ENCODE measurements at regions not wholly inside any gene's neighbourhood (a gene's known extent, or its start where the extent isn't known, plus 50 kb on each side); places are given as distances from the start of the nearest gene placed in this dataset.

GRCh38 chr17:14923981-14924380, 341.1 kb downstream of the PMP22 start:
- Histone ChIP-seq H3K27ac (ENCODE audit: low read length) (no peak overlapping the region), H2AFZ (ENCODE audit: low read length) (no peak overlapping the region), H3K4me1 (ENCODE audit: low read length) (no peaks in the 10 kb centered on the region), H3K9me2 (replicated peaks; ENCODE audit: insufficient read depth, low read length) (no peaks in the 10 kb centered on the region), H3K9me3 (replicated peaks; ENCODE audit: insufficient read depth, low read length) (no peaks in the 10 kb centered on the region), H3K36me3 (replicated peaks; ENCODE audit: insufficient read depth, low read length) (no peaks in the 10 kb centered on the region), H3K4me2 (ENCODE audit: low read depth, low read length) (no peak overlapping the region), H3K9ac (ENCODE audit: low read length) (no peak overlapping the region), H3K27me3 (replicated peaks; ENCODE audit: insufficient read depth, low read length) (no peaks in the 10 kb centered on the region), H4K20me1 (ENCODE audit: insufficient read depth, low read length) (no peaks in the 10 kb centered on the region), H3K4me3 (ENCODE audit: low read length) (no peak overlapping the region), H3F3A (ENCODE audit: insufficient read depth, low read length) (no peaks in the 10 kb centered on the region), H3K79me2 (ENCODE audit: low read length) (no peaks in the 10 kb centered on the region)
- DNase-seq: no peak
- no peak for TF ChIP-seq EZH2phosphoT487 (IDR thresholded peaks at IDR 0.05; ENCODE audit: low read length)
- no peak for TF ChIP-seq EZH2 (optimal IDR thresholded peaks at IDR 0.05; ENCODE audit: low read depth, low read length)
- TF ChIP-seq CTCF (IDR thresholded peaks at IDR 0.05; ENCODE audit: low read length): no peak

- H3K9me2 ChIP-seq (replicated peaks; ENCODE audit: insufficient read depth, low read length): no peaks in the 10 kb centered on the region
- H3K79me2 ChIP-seq (ENCODE audit: low read length): no peaks in the 10 kb centered on the region
- H3K4me1 ChIP-seq (ENCODE audit: low read length): no peaks in the 10 kb centered on the region
- no peak overlapping the region for H3K9ac ChIP-seq (ENCODE audit: low read length)
- no peaks in the 10 kb centered on the region for H3K27me3 ChIP-seq (replicated peaks; ENCODE audit: insufficient read depth, low read length)
- H3K27ac ChIP-seq (ENCODE audit: low read length): no peak overlapping the region
- no peak overlapping the region for H2AFZ ChIP-seq (ENCODE audit: low read length)
- TF ChIP-seq CTCF (IDR thresholded peaks at IDR 0.05; ENCODE audit: low read length) (no peak), EZH2 (optimal IDR thresholded peaks at IDR 0.05; ENCODE audit: low read depth, low read length) (no peak), EZH2phosphoT487 (IDR thresholded peaks at IDR 0.05; ENCODE audit: low read length) (no peak)
- no peak overlapping the region for H3K4me2 ChIP-seq (ENCODE audit: low read depth, low read length)
- no peaks in the 10 kb centered on the region for H3K9me3 ChIP-seq (replicated peaks; ENCODE audit: insufficient read depth, low read length)
- H3K36me3 ChIP-seq (replicated peaks; ENCODE audit: insufficient read depth, low read length): no peaks in the 10 kb centered on the region
- no peaks in the 10 kb centered on the region for H3F3A ChIP-seq (ENCODE audit: insufficient read depth, low read length)
- DNase-seq: no peak
- no peaks in the 10 kb centered on the region for H4K20me1 ChIP-seq (ENCODE audit: insufficient read depth, low read length)
- no peak overlapping the region for H3K4me3 ChIP-seq (ENCODE audit: low read length)
These were observed 342.7 kb downstream of the PMP22 start for GRCh38 chr17:14922411-14922810.

- H3K4me1 ChIP-seq (ENCODE audit: low read length): no peaks in the 10 kb centered on the region
- H3K27ac ChIP-seq (ENCODE audit: low read length): no peak overlapping the region
- no peak for DNase-seq
- no peaks in the 10 kb centered on the region for H3K9me2 ChIP-seq (replicated peaks; ENCODE audit: insufficient read depth, low read length)
- H3K4me3 ChIP-seq (ENCODE audit: low read length): no peak overlapping the region
- H3K9me3 ChIP-seq (replicated peaks; ENCODE audit: insufficient read depth, low read length): no peaks in the 10 kb centered on the region
- no peak overlapping the region for H2AFZ ChIP-seq (ENCODE audit: low read length)
- no peaks in the 10 kb centered on the region for H3K27me3 ChIP-seq (replicated peaks; ENCODE audit: insufficient read depth, low read length)
- no peaks in the 10 kb centered on the region for H3F3A ChIP-seq (ENCODE audit: insufficient read depth, low read length)
- no peaks in the 10 kb centered on the region for H3K36me3 ChIP-seq (replicated peaks; ENCODE audit: insufficient read depth, low read length)
- no peaks in the 10 kb centered on the region for H3K79me2 ChIP-seq (ENCODE audit: low read length)
- no peak overlapping the region for H3K9ac ChIP-seq (ENCODE audit: low read length)
- no peak overlapping the region for H3K4me2 ChIP-seq (ENCODE audit: low read depth, low read length)
- H4K20me1 ChIP-seq (ENCODE audit: insufficient read depth, low read length): no peaks in the 10 kb centered on the region
- no peak for TF ChIP-seq EZH2phosphoT487 (IDR thresholded peaks at IDR 0.05; ENCODE audit: low read length)
- TF ChIP-seq CTCF (IDR thresholded peaks at IDR 0.05; ENCODE audit: low read length): no peak
- TF ChIP-seq EZH2 (optimal IDR thresholded peaks at IDR 0.05; ENCODE audit: low read depth, low read length): no peak
These were observed 343.2 kb downstream of the PMP22 start for GRCh38 chr17:14921936-14922335.
